SK-N-SH treated with all-trans-retinoic acid at 6 μM for 48 hours (cell line): ENCODE measurements at regions not wholly inside any gene's neighbourhood (a gene's known extent, or its start where the extent isn't known, plus 50 kb on each side); places are given as distances from the start of the nearest gene placed in this dataset.

Experiments used
- ATAC-seq: fragments of 200-7000 bp; cut with Tn5 transposase; 3 replicates; pipeline ENCODE4 v1.9.1; 2020; ENCODE audit warnings: mild to moderate bottlenecking, moderate library complexity
- ARNTL ChIP-seq: fragments of 450-650 bp; formaldehyde crosslinking; IDR thresholded peaks from 2 replicates; pipeline ENCODE4 v1.5.0; 2020; ENCODE audit warnings: low read depth, mild to moderate bottlenecking, moderate library complexity, borderline replicate concordance
- BACH2 ChIP-seq: fragments of 250-450 bp; sonication (Bioruptor Pico); IDR thresholded peaks from 2 replicates; pipeline ENCODE4 v1.9.0; 2021; ENCODE audit warnings: mild to moderate bottlenecking, borderline replicate concordance
- CREB5 ChIP-seq: fragments of 250-450 bp; sonication (Bioruptor Pico); IDR thresholded peaks from 2 replicates; pipeline ENCODE4 v1.5.1; 2020; ENCODE audit warnings: low read depth, mild to moderate bottlenecking, moderate library complexity
- CSDC2 ChIP-seq: fragments of 250-450 bp; sonication (Bioruptor Pico); IDR thresholded peaks from 2 replicates; pipeline ENCODE4 v1.5.0; 2020; ENCODE audit warnings: mild to moderate bottlenecking, moderate library complexity
- ESRRG ChIP-seq: fragments of 250-450 bp; sonication (Bioruptor Pico); IDR thresholded peaks from 2 replicates; pipeline ENCODE4 v1.6.1; 2021; ENCODE audit warnings: mild to moderate bottlenecking
- GLIS3 ChIP-seq: fragments of 250-450 bp; sonication (Bioruptor Pico); IDR thresholded peaks from 2 replicates; pipeline ENCODE4 v1.5.0; 2020; ENCODE audit warnings: mild to moderate bottlenecking, moderate library complexity
- OSR1 ChIP-seq: fragments of 250-450 bp; sonication (Bioruptor Pico); IDR thresholded peaks from 2 replicates; pipeline ENCODE4 v1.8.0; 2022; ENCODE audit warnings: moderate library complexity, mild to moderate bottlenecking, inconsistent platforms
- SNAI2 ChIP-seq: fragments of 250-450 bp; sonication (Bioruptor Pico); IDR thresholded peaks from 2 replicates; pipeline ENCODE4 v1.5.0; 2020; ENCODE audit warnings: mild to moderate bottlenecking, moderate library complexity
- TCF4 ChIP-seq: fragments of 250-450 bp; sonication (Bioruptor Pico); IDR thresholded peaks from 2 replicates; pipeline ENCODE4 v1.8.0; 2021; ENCODE audit warnings: mild to moderate bottlenecking, moderate library complexity, borderline replicate concordance
- TOX ChIP-seq: fragments of 250-450 bp; sonication (Bioruptor Pico); IDR thresholded peaks from 2 replicates; pipeline ENCODE4 v1.8.0; 2021; ENCODE audit warnings: mild to moderate bottlenecking, moderate library complexity, borderline replicate concordance
- TSHZ2 ChIP-seq: fragments of 250-450 bp; sonication (Bioruptor Pico); IDR thresholded peaks from 2 replicates; pipeline ENCODE4 v1.5.0; 2020; ENCODE audit warnings: mild to moderate bottlenecking, moderate library complexity
- ZC3H10 ChIP-seq: fragments of 250-450 bp; sonication (Bioruptor Pico); IDR thresholded peaks from 2 replicates; pipeline ENCODE4 v1.5.1; 2021; ENCODE audit warnings: mild to moderate bottlenecking, moderate library complexity
- ZFP3 ChIP-seq: fragments of 250-450 bp; sonication (Bioruptor Pico); IDR thresholded peaks from 2 replicates; pipeline ENCODE4 v1.5.0; 2020; ENCODE audit warnings: mild to moderate bottlenecking, moderate library complexity
- ZFP30 ChIP-seq: fragments of 450-650 bp; formaldehyde crosslinking; IDR thresholded peaks from 2 replicates; pipeline ENCODE4 v1.5.0; 2022; ENCODE audit warnings: mild to moderate bottlenecking, moderate library complexity
- ZNF565 ChIP-seq: fragments of 450-650 bp; formaldehyde crosslinking; conservative IDR thresholded peaks from 2 replicates; pipeline ENCODE4 v1.5.0; 2020; ENCODE audit warnings: low read depth, mild to moderate bottlenecking, moderate library complexity
- ZNF70 ChIP-seq: fragments of 450-650 bp; formaldehyde crosslinking; IDR thresholded peaks from 2 replicates; pipeline ENCODE4 v1.5.0; 2020; ENCODE audit warnings: mild to moderate bottlenecking, moderate library complexity
- ZNF8 ChIP-seq: fragments of 450-650 bp; formaldehyde crosslinking; IDR thresholded peaks from 2 replicates; pipeline ENCODE4 v1.5.0; 2020; ENCODE audit warnings: mild to moderate bottlenecking, moderate library complexity
- TF ChIP-seq, protein P1 (sequence below): fragments of 250-450 bp; sonication (Bioruptor Pico); IDR thresholded peaks from 2 replicates; pipeline ENCODE4 v1.8.0; 2020; ENCODE audit warnings: mild to moderate bottlenecking, moderate library complexity, borderline replicate concordance
- TF ChIP-seq, protein P2 (sequence below): fragments of 250-450 bp; sonication (Bioruptor Pico); IDR thresholded peaks from 2 replicates; pipeline ENCODE4 v1.5.1; 2021; ENCODE audit warnings: mild to moderate bottlenecking, moderate library complexity
- TF ChIP-seq, protein P3 (sequence below): fragments of 250-450 bp; sonication (Bioruptor Pico); IDR thresholded peaks from 2 replicates; pipeline ENCODE4 v1.8.0; 2021; ENCODE audit warnings: low read depth, mild to moderate bottlenecking, moderate library complexity, borderline replicate concordance

DNA sequence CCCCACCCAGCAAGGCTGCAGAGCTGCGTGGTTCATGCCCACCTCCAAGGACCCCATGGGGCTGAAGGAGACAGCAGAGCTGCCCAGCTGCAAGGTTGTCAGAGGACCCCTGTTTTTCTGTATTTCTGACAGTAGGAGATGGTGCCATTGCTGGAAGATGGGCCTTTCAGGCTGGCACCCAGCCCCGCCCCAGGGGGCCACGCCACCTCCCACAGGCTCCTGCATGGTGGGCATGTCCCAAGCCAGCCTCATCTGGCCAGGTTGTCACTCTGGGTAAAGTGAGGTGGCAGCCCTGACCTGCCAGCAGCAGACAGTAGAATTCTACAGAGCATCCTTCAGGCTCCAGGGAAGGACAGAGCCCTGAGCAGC lies 75.5 kb upstream of the RET start:
- no peak for TF ChIP-seq ARNTL (CRISPR knock-in tag)
- TF ChIP-seq TCF4: no peak
- TF ChIP-seq TSHZ2: no peak
- TF ChIP-seq, protein P1, sequence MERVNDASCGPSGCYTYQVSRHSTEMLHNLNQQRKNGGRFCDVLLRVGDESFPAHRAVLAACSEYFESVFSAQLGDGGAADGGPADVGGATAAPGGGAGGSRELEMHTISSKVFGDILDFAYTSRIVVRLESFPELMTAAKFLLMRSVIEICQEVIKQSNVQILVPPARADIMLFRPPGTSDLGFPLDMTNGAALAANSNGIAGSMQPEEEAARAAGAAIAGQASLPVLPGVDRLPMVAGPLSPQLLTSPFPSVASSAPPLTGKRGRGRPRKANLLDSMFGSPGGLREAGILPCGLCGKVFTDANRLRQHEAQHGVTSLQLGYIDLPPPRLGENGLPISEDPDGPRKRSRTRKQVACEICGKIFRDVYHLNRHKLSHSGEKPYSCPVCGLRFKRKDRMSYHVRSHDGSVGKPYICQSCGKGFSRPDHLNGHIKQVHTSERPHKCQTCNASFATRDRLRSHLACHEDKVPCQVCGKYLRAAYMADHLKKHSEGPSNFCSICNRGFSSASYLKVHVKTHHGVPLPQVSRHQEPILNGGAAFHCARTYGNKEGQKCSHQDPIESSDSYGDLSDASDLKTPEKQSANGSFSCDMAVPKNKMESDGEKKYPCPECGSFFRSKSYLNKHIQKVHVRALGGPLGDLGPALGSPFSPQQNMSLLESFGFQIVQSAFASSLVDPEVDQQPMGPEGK: no peak
- no peak for TF ChIP-seq CREB5
- no peak for TF ChIP-seq TOX (CRISPR knock-in tag)
- no peak for TF ChIP-seq OSR1
- no peak for TF ChIP-seq ZFP3
- TF ChIP-seq ESRRG (CRISPR knock-in tag): no peak
- no peak for ATAC-seq

DNA sequence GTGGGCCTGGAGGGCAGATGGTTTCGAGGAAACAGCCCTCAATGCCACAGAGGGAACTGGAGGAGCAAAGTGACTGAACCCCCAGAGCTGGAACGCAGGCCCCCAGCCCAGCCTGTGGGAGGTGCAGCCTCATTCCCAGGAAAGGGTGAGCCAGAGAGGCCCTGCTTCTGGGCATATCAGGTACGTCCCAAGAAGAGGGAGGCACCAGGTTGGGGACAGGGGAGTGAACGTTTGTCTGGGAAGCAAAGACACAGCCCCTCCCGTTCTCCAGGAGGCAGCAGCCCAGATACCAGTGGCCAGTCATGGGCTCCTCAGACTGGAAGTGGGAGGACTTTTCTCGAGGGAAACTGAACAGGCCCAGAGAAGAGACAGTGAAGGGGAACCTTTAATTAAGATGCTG lies 74.3 kb upstream of the RET start:
- no peak for ATAC-seq

DNA sequence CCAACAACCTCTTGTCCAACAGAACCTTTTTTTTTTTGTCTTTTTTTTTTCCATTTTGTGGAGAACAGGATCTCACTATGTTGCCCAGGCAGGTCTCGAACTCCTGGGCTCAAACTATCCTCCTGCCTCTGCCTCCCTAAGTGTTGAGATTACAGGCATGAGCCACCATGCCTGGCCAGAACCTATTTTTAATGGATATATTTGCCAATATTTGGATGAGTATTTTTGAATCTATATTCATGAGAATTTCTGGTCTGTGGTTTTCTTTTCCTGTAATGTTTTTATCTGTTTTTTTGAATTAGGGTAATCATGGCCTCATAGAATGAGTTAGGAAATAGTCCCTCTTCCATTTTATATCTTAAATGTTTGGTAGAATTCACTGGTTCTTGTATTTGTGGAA lies 70.4 kb upstream of the RET start:
- no peak for ATAC-seq
- TF ChIP-seq ZFP30 (CRISPR knock-in tag) (no peak), BACH2 (CRISPR knock-in tag) (no peak), ZFP3 (no peak), SNAI2 (no peak), TOX (CRISPR knock-in tag) (no peak), ARNTL (CRISPR knock-in tag) (no peak), TCF4 (no peak), ZNF565 (CRISPR knock-in tag) (no peak), TSHZ2 (no peak), ZC3H10 (CRISPR knock-in tag) (no peak), CSDC2 (no peak)
- TF ChIP-seq, protein P1: no peak
- TF ChIP-seq, protein P2, sequence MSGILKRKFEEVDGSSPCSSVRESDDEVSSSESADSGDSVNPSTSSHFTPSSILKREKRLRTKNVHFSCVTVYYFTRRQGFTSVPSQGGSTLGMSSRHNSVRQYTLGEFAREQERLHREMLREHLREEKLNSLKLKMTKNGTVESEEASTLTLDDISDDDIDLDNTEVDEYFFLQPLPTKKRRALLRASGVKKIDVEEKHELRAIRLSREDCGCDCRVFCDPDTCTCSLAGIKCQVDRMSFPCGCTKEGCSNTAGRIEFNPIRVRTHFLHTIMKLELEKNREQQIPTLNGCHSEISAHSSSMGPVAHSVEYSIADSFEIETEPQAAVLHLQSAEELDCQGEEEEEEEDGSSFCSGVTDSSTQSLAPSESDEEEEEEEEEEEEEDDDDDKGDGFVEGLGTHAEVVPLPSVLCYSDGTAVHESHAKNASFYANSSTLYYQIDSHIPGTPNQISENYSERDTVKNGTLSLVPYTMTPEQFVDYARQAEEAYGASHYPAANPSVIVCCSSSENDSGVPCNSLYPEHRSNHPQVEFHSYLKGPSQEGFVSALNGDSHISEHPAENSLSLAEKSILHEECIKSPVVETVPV (CRISPR knock-in tag): no peak

More for the DNA sequence above, 74.3 kb upstream of the RET start:
- TF ChIP-seq, protein P3, sequence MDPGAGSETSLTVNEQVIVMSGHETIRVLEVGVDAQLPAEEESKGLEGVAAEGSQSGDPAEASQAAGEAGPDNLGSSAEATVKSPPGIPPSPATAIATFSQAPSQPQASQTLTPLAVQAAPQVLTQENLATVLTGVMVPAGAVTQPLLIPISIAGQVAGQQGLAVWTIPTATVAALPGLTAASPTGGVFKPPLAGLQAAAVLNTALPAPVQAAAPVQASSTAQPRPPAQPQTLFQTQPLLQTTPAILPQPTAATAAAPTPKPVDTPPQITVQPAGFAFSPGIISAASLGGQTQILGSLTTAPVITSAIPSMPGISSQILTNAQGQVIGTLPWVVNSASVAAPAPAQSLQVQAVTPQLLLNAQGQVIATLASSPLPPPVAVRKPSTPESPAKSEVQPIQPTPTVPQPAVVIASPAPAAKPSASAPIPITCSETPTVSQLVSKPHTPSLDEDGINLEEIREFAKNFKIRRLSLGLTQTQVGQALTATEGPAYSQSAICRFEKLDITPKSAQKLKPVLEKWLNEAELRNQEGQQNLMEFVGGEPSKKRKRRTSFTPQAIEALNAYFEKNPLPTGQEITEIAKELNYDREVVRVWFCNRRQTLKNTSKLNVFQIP: no peak
- TF ChIP-seq ARNTL (CRISPR knock-in tag): no peak
- TF ChIP-seq ZNF565 (CRISPR knock-in tag): no peak
- TF ChIP-seq, protein P2 (CRISPR knock-in tag): no peak
- TF ChIP-seq ZC3H10 (CRISPR knock-in tag): no peak
- no peak for TF ChIP-seq ESRRG (CRISPR knock-in tag)
- TF ChIP-seq ZNF8 (CRISPR knock-in tag): no peak
- no peak for TF ChIP-seq ZNF70 (CRISPR knock-in tag)
- TF ChIP-seq GLIS3 (CRISPR knock-in tag): no peak
- no peak for TF ChIP-seq BACH2 (CRISPR knock-in tag)
